ENCODE measurements at regions not wholly inside any gene's neighbourhood (a gene's known extent, or its start where the extent isn't known, plus 50 kb on each side); places are given as distances from the start of the nearest gene placed in this dataset.
A peak's percentile ranks its signal among the peaks of the same experiment; 100 is the strongest.

DNA sequence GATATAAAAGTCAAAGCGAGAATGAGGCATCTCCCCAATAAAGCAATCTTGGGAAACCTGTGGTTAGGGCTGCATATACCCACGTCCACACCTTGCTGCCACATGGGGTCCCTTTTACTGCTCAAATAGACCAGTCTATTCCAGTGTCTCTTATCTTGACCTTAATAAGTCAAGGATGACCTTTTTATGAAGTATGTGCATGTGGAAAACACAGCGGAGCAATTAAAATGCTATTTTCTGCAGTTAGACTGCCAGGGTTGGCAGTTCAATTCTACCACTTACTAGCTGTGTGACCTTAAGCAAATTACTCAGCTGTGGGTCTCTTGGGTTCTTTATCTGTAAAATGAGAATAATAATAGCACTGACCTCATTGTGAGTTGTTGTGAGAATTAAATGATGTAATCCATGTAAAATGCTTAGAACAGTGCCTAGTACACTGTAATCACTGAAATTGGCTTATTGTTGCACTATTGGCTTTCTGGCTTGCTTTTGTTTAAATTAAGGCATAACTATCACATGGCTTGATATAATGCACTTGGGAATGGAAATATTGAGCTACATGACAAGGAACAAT, 67.8 kb upstream of the HSPB3 start:
- no peaks in the 10 kb centered on the region for H3K27me3 ChIP-seq
- no peaks in the 10 kb centered on the region for H3K9me3 ChIP-seq
- no peak overlapping the region for H3K4me3 ChIP-seq
- intact Hi-C loops (cut with DNase I; ENCODE audit: low total_unique reads), result no loop called here
- DNase-seq, result no peak
- TF ChIP-seq, protein P1, sequence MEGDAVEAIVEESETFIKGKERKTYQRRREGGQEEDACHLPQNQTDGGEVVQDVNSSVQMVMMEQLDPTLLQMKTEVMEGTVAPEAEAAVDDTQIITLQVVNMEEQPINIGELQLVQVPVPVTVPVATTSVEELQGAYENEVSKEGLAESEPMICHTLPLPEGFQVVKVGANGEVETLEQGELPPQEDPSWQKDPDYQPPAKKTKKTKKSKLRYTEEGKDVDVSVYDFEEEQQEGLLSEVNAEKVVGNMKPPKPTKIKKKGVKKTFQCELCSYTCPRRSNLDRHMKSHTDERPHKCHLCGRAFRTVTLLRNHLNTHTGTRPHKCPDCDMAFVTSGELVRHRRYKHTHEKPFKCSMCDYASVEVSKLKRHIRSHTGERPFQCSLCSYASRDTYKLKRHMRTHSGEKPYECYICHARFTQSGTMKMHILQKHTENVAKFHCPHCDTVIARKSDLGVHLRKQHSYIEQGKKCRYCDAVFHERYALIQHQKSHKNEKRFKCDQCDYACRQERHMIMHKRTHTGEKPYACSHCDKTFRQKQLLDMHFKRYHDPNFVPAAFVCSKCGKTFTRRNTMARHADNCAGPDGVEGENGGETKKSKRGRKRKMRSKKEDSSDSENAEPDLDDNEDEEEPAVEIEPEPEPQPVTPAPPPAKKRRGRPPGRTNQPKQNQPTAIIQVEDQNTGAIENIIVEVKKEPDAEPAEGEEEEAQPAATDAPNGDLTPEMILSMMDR (IDR thresholded peaks at IDR 0.05), result no peak
- peaks cover 0 to 20% (median 0%) of the 10 kb centered on the region in 4 donors for H3K4me1 ChIP-seq
- H3K36me3 ChIP-seq, result no peaks in the 10 kb centered on the region
- H3K27ac ChIP-seq, result peak overlapping the region; percentile 1 to 7

DNA sequence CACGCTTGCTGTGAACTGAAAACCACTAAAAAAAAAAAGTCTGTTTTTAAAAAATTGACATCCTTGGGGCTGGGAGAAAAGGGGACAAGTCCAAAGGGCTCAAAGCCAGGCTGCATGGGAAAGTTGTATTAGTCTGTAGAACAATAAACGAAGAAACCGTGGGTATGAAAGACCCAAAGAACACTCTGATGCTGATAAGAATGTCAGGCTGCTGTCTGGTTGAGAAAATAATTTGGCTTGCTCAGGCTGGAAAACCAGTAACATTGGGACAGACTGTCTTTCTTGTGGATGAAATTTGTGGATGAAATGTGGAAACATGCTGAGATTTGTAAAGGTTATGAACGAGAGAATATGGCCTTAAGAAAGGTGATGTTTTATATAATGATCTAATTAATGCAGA, 68.5 kb upstream of the HSPB3 start:
- Histone ChIP-seq H3K36me3 (no peaks in the 10 kb centered on the region), H3K4me1 (peaks cover 0 to 20% (median 0%) of the 10 kb centered on the region in 4 donors), H3K27ac (peak overlapping the region; percentile 1 to 7), H3K27me3 (no peaks in the 10 kb centered on the region), H3K9me3 (no peaks in the 10 kb centered on the region), H3K4me3 (no peak overlapping the region)
- intact Hi-C loops (cut with DNase I; ENCODE audit: low total_unique reads), result no loop called here
- no peak for DNase-seq
- TF ChIP-seq, protein P1 (IDR thresholded peaks at IDR 0.05), result no peak

DNA sequence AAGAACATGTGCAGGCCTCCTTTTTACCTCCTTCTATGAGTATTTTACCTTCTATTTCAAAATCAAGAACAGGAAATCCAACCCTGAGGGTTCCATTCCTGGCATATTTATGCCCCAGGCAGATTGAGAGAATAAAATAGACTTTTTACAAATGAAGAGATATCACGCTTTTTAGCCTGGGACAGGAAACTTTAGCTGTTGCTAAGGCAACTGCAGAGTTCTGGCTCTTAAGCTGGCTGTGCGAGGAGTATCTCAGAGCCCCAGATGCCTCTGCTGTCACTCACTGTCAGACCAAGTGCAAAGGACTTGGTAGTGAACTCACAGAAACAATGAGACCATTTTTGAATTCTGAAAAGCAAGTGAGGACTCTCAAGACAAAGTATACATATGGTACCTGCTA, 69.5 kb upstream of the HSPB3 start:
- H3K36me3 ChIP-seq, result no peaks in the 10 kb centered on the region
- intact Hi-C loops (cut with DNase I; ENCODE audit: low total_unique reads), result no loop called here
- no peak for DNase-seq
- H3K9me3 ChIP-seq, result no peaks in the 10 kb centered on the region
- H3K27ac ChIP-seq, result no peak overlapping the region
- peaks cover 0 to 20% (median 0%) of the 10 kb centered on the region in 4 donors for H3K4me1 ChIP-seq
- no peaks in the 10 kb centered on the region for H3K27me3 ChIP-seq
- TF ChIP-seq, protein P1 (IDR thresholded peaks at IDR 0.05), result no peak
- H3K4me3 ChIP-seq, result no peak overlapping the region

DNA sequence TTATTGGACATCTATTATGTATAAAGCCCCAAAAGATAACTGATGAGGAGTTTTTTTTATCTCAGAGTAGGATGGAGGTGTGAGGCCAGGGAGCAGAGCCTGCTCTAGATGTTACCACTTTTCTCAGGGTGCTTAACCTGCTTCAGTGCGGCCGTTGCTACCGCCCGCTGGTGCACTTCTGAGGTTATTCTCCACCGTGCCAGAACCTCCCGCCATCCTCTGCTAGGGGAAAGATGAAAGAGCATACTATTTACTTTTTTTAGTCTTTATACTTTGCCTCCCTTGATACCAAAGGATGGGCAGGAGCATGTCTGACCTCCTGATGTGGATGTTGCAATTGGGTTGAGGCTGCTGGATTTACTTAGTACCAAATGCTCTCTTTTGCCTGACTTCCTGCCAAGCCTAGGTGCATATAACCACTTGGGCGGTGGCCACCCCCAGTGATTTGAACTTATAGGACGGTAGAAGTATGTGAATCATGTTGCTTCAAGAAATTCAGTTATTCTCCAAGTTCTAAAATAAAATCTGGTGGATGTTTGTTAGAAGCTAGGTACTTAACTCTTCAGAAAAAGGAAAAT, 71.1 kb upstream of the HSPB3 start:
- TF ChIP-seq, protein P1 (IDR thresholded peaks at IDR 0.05), result no peak
- Histone ChIP-seq H3K36me3 (no peaks in the 10 kb centered on the region), H3K4me3 (no peak overlapping the region), H3K4me1 (peaks cover 0 to 20% (median 0%) of the 10 kb centered on the region in 4 donors), H3K9me3 (no peaks in the 10 kb centered on the region), H3K27ac (no peak overlapping the region), H3K27me3 (no peaks in the 10 kb centered on the region)
- intact Hi-C loops (cut with DNase I; ENCODE audit: low total_unique reads), result no loop called here
- no peak for DNase-seq

DNA sequence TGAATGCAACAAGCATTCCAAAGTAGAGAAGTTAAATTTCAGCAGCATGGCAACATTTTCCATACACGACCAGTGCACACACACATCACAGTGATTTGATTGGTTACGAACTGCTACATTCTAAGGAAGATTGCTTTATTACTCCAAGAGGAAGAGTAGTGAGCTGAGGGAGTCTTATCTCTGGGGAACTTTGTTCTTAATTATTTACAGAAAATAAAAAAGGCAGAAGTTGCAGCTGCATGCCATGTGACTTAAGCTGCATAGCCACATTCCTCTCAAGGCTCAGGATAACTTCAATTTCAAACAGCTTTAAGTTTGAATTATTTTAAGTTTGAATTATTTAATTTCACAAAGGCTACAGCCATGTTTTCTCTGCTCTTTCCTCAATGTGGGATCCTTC, 71.6 kb upstream of the HSPB3 start:
- TF ChIP-seq, protein P1 (IDR thresholded peaks at IDR 0.05), result no peak
- H3K9me3 ChIP-seq, result no peaks in the 10 kb centered on the region
- intact Hi-C loops (cut with DNase I; ENCODE audit: low total_unique reads), result no loop called here
- H3K27ac ChIP-seq, result no peak overlapping the region
- H3K27me3 ChIP-seq, result no peaks in the 10 kb centered on the region
- H3K36me3 ChIP-seq, result no peaks in the 10 kb centered on the region
- H3K4me3 ChIP-seq, result no peak overlapping the region
- DNase-seq, result no peak
- H3K4me1 ChIP-seq, result peaks cover 0 to 20% (median 0%) of the 10 kb centered on the region in 4 donors

Measured in tibial artery (tissue), 4 donors.